ENCODE measurements at regions not wholly inside any gene's neighbourhood (a gene's known extent, or its start where the extent isn't known, plus 50 kb on each side); places are given as distances from the start of the nearest gene placed in this dataset.

DNA sequence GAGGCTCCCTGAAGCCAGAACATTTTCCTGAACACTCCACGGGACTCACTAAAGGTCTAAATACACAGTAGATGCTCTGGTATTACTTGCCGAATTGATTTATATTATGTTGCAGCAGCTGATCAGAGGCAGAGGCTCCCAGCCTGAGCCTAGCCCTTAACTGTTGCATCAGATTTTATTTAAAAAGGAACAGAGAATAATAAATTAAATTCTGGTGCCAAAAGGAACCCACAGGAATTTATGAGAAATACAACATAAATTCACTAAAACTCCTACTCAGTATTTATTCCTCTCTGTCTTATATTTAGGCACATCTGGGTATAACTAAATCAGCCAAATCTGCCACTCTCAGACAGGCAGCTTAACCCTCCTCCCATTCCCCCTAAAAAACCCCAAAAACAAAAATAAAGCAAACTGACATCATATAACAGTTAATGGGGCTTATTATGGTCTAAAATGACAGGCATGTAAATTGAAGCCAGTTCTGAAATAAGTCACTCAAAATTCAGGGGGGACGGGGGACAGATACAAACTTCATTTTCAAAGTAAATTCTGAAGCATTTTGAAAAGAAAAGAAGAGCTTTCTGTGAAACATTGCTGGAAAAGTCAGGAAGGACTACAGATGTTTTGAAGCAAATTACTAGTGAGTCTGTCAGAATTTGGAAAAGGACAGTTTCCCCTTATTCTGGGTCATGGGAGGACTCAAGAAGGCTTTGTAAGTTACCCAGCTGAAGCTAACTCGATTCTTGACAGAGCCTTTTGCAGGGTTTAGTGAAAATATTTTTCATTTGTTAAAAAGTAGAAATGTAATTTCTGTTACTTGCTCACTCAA is 53.8 kb upstream of the CORO2B start:
- TF ChIP-seq POLR2A (IDR thresholded peaks at IDR 0.05) = no peak
- TF ChIP-seq, protein P1, sequence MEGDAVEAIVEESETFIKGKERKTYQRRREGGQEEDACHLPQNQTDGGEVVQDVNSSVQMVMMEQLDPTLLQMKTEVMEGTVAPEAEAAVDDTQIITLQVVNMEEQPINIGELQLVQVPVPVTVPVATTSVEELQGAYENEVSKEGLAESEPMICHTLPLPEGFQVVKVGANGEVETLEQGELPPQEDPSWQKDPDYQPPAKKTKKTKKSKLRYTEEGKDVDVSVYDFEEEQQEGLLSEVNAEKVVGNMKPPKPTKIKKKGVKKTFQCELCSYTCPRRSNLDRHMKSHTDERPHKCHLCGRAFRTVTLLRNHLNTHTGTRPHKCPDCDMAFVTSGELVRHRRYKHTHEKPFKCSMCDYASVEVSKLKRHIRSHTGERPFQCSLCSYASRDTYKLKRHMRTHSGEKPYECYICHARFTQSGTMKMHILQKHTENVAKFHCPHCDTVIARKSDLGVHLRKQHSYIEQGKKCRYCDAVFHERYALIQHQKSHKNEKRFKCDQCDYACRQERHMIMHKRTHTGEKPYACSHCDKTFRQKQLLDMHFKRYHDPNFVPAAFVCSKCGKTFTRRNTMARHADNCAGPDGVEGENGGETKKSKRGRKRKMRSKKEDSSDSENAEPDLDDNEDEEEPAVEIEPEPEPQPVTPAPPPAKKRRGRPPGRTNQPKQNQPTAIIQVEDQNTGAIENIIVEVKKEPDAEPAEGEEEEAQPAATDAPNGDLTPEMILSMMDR (IDR thresholded peaks at IDR 0.05) = no peak

Measured in thyroid gland (tissue), 4 donors.